ENCODE measurements at regions not wholly inside any gene's neighbourhood (a gene's known extent, or its start where the extent isn't known, plus 50 kb on each side); places are given as distances from the start of the nearest gene placed in this dataset.
"Not testable (repeated sequence)": the region's sequence is repeated elsewhere in the genome, so short reads cannot be mapped to it uniquely, and the experiment has no call there.

DNA sequence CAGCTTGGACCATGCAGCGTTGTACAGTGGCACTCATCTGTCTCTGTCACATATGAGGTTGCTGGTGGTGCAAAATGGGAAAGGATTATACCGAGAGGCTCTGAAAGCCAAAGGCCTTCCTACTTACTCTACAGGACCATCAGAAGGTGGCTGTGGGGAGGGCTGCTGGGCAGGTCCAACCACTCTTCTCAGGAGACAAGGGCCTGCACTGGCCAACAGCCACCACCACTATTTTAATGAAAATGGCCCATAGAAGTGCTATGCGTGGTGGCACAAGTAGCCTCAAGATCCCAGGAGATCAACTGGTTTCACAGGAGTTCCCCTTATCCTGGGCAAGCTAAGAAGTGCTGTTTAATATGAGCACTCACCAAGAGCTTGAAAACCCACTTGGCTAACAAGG lies 52.3 kb downstream of the MRPL57 start:
- DNase-seq, result no peak

DNA sequence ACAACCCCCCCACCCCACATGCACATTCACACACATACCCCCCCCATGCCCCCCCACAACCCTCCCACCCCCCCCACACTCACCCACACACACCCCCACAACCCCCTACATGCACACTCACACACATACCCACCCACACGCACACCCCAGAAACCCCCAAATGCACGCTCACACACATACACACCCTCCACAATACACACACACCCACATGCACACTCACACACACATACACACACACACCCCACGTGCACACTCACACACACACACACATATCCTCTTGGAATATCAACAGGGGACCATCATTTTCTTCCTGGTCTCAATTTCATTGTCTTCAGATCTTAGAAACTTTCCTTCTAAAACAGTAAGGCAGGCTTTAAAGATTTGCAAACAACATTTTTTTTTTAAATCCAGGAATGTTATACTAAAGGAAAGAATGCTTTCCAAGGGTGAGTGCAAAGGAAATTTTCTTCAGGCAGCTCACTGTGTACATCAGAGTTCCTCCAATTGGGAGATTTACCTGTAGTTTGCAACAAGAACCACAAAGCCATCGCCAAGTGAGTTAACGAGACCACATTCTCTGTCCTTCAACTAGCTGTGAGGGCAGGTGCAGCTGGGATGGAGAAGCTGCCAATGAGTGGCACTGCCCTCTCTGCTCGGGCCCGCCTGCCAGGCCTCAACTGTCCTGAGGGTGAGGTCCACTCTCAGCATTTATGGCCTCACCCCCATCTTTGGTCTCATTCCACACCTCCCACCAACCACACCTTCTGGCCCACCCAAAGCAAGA lies 53.0 kb downstream of the MRPL57 start:
- DNase-seq, result no peak

DNA sequence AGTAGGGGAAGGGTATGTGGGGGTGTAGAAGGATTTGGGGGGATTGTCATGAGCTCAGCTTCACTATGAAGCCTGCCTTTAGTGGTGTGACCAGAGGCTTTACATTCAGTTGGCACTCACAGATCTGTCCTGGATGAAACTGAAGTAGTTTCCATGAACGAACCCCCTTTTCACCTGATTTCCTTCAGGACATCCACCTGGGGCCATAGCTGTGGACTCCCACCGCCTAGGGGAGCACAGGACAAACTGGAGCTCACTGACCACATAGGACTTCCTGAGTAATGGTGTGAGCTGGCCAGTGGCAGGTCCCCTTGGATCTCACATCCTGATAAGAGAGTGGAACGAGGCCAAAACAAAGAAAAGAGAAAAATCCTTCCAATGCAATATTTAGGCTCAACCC lies 54.1 kb downstream of the MRPL57 start:
- no peak for DNase-seq

DNA sequence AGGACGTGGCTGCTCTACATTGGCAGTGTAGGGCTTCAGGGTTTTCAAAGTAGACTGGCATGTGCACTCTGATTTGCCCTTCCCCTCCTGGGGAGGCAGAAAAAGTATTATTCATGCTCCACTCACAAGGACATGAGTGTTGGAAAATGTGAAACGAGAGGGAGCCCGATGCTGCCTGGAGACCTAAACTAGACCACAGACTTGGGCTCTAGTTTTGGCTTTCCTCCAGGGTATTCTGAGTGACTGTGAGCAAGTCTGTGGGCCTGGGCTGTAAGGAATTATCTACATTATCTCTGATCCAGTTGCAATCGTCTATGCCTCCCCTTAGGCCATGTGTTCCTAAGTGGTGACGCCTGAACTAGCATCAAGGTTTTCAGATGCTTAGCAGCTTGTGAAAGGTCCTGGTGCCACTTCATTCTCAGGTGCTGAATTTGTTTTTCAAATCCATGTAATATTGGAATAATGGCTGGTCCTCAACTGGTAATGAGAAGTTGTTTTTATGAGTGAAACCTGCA lies 55.0 kb downstream of the MRPL57 start:
- no peak for DNase-seq

DNA sequence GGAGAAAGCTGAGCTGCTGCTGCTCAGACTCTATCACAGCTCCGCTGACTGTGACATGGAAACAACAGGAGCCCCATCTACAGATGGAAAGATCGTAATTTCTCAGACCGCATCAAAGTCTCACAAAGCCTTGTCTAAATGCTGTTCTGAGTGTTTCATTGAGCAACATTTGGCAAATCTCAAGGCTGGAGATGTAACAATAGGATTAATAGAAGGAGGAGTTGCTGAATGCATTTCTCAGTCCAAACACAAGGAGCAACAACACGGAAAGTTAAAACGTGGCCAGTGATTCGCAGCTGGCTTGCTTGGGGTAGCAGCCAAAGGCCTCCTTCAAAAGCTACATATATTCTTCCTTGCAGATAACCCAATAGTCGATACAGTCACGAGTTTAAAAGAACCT lies 55.7 kb downstream of the MRPL57 start:
- DNase-seq, result no peak

DNA sequence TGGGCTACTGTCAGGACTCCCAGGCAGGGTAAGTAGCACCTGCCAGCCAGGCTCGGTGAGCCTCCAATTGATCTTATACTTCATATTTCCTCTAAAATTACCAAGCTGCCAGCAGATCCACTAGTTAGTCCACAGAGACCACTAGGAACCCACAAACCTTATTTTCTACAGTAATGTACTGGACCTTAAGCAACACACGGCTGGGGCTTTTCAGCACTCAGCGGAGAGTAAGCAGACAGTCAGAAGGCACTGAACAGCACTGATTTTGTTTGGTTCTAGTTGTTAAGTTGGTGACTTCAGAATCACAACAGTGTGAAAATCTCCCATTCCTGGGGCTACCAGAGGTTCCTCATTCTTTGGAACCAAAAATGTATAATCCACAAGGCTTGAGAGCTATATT lies 56.1 kb downstream of the MRPL57 start:
- no peak for DNase-seq

DNA sequence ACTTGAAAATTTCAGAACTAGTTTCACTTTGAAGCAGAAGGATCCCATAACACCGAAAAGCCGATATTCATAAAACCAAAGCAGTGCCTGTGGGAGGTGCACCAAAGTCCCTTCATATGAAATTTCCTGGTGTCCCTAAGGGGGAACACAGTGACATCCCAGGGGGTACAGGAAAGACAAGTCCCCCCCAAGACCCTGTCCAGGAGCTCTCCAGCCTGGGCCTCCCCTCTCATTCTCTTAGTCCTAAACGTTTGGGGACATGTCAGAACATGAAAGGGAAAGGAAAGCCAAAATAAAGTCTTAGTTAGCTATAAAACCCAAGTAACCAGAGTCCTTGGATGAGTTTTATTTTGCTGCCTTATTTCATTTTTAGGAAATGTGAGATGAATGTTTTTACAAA lies 56.6 kb downstream of the MRPL57 start:
- DNase-seq, result no peak

DNA sequence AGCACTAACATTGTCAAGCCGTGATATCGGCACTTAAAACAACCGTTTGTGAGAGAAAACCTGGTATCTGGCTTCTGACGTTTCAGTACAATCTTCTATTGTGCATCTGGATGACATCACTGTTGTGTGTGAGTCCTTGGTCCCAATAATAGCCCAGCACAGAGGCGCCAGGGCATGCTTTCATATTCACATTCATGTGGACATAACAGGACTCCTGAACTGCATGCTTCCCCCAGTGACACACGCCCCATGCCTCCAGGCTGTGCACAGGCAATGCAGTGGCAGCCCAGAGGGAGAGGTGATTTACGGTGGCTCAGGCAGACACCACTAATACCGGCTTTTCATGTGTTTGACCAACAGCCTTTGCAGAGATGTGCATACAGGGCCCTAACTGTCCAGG lies 58.1 kb downstream of the MRPL57 start:
- DNase-seq, result no peak

DNA sequence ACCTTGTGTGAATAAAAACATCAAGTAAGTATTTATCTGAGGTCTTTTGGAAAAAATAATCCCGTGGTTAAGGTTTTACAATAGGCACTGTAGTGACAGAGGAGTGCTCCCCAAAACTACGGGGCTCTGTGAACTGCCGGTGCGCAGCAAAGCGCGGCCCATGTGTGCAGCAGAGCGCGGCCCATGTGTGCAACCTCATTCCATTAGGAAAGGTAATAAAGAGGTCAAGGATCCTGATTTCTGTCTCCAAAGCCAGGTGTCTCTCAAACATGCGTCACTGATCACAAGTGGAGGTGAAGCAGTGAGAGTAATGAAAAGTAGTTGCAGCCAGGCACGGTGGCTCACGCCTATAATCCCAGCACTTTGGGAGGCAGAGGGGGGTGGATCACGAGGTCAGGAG lies 58.7 kb downstream of the MRPL57 start:
- DNase-seq, result no peak

DNA sequence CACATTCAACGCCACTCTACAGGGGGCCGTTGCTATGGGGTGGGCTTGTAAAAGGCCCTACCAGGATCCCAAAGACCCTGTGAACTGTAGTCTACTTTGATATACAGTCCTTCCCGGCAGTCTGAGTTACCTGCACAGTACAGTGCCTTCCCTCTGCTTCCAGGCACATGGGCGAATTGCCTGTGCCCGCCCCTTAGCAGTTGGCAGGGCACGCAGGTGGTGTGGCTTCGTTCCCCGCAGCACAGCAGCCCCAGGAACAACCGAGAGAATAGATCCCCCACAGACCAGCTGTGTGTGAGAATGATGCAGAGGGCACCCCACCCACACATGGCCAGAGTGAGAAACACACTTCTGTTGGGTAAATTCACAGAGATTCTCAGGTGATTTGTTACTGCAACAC lies 60.6 kb downstream of the MRPL57 start:
- no peak for DNase-seq

DNA sequence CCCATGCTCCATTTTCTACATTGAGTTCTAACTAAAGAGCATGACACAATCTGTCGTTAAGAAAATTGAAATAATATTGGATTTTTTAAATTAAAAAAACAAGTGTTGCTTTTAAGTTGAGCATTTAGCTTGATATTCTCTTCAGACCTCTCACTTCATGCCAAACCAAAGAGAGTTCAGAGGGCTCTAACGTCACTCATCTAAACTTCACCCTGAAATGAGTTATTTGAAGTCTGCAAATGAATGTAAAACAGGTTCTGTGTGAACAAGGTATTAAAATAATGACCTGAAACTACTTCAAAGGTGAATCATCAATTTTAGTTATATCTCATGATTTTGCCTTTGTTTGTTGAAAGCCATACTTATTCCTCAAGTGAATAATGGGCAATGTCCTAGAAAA lies 61.8 kb downstream of the MRPL57 start:
- DNase-seq, result no peak

DNA sequence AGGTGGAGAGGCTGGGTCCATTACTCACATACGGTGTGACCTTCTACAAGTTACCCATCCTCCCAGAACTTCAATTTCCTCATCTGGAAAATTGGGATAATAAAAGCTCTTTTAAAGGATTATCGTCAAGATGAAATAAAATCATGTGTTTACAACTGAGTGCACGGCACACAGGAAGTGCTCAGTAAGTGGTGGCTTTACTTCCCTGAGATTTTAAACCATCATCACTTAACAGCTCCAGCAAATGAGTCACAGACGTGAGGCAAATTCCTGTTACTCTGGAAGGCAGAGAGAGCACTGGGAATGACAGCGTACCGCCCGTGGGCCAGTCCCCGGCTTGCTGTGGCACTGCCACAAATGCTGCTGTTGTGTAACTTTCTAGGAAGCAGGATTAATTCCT lies 64.1 kb downstream of the MRPL57 start:
- DNase-seq, result peak; percentile 66 to 70 (median 66)

DNA sequence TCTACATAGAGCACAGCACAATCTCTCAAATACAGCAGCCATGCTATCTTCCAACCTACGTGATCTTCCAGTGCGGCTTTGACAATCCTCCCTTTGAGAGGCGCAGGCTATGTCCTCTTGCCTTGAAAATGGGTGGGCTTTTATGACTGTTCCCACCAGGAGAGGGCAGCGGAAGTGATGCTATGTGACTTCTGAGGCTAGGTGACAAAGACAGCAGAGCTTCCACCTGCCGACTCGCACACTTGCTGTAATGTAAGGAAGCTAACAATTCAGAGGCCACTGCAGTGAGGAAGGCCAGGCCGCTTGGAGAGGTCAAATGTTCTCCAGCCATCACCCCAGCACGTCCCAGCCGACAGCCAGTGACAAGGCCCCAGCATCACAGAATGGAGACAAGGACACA lies 65.8 kb downstream of the MRPL57 start:
- no peak for DNase-seq

DNA sequence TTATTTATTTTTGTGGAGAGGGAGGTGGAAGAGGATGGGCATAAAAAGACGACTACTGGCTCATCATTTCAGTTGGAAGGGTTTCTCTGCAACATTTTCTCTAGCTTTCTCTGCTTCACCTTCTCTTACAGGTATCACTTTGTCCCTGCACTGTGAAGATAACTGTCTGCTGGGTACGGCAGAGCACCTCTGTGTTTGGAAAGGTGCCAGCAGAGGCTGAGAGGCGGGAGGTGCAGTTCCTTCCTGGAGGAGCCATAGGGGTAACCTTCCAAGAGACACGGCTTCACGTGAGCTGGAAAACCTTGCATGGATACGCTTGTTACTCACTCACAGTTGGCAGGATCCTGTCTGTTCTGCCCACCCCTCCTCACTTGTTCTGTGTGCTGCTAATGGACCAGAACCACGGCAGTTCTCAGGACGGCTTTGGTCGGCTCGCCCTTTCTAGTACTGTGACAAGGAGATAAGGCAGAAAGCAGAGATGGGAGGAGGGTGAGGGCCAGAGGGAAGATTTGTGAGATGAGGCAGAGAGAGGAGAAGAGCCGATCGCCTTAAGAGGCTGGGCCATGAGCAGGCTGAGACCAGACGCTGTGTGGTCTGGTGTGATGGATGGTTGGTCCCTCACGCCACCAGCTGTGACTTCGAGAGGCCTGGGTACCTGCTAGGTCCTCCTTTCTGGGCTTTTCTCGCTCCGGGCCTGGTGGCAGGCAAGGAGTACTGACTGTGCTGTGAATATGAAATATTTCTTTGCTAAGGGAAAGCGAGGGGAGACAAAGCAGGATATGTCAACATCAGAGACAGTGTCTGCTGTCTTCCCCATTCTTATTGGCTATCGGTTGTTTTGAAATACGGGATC lies 66.8 kb downstream of the MRPL57 start:
- DNase-seq, result no peak

DNA sequence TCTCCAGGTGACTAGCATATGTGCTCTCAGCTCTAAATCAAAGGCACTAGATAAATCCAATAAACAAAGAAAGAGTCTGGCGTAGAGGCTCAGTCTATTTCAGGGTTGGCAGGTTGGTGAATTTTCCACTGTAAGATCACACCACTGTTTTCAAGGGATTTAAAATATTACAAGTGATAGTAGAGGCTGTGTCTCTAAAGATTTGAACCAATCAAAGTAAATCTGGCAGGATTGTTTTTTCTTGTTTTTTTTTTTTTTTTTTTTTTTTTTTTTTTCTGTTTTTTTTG lies 67.4 kb downstream of the MRPL57 start:
- DNase-seq, result not testable (repeated sequence)

DNA sequence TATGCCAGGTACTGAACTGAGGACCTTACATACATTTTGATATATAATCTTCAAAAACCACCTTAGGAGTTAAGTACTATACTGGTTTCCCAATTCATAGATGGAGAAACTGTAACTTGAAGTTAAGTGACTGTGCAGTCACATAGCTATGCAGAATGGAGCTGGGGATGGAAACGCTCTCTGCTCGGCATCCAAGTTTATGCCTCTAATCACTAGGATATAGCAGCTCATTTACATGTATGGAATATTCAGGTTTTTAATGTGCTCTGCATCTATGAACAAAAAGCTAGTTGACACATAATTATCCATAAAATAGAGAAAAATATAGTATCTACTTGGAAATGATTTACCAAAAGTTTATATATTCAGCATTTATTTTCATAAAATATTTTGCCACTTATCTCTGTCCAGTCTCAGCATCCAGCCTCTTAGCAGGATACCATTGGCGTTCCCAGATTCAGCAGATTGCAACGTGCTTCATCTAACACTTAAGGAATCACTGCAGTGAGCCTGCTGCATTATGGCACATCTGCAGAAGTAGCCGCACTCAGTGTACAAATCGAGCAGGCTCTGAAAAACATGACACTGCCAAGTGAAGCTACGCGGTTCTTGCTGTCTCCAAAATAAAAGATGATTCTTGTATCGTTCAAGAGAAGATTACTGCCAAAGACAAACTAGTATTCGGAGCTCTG lies 70.4 kb downstream of the MRPL57 start:
- DNase-seq, result no peak

DNA sequence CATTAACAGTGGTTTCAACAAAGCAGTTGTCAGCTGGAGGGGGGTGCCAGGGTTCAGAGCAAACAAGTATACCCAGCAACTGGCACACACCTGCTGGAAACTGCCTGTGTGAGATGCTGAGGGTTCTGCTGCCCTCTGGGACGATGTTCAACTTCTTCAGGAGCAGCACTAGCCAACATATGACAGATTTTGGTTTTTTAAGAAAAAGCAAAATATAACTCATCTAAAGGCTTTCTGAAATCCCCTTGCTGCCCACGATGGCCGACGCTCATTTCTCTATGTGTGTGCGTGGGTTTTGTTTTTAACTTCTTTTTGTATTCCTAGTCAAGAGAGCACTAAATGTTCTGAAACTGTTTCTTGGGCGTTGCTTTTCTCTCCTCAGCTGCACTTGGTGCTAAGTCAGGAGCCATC lies 79.9 kb downstream of the MRPL57 start:
- no peak for DNase-seq

DNA sequence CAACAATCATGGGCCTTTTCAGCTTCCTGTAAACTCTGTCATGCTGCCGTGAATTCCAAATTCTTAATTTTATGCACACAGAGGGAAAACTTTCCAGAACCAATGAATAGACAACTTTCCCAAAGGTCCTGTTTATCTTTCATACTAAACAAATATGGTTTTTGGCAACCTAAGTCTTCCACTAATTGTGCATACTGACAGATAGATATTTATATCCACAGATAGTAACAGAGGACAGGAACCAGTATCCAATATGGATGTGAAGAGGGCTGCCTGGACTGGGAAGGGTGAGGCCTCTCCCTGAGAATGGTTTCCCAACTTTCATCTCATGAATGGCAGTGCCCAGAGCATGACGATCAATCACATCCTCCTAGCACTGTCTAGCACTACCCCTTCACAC lies 80.4 kb downstream of the MRPL57 start:
- no peak for DNase-seq

DNA sequence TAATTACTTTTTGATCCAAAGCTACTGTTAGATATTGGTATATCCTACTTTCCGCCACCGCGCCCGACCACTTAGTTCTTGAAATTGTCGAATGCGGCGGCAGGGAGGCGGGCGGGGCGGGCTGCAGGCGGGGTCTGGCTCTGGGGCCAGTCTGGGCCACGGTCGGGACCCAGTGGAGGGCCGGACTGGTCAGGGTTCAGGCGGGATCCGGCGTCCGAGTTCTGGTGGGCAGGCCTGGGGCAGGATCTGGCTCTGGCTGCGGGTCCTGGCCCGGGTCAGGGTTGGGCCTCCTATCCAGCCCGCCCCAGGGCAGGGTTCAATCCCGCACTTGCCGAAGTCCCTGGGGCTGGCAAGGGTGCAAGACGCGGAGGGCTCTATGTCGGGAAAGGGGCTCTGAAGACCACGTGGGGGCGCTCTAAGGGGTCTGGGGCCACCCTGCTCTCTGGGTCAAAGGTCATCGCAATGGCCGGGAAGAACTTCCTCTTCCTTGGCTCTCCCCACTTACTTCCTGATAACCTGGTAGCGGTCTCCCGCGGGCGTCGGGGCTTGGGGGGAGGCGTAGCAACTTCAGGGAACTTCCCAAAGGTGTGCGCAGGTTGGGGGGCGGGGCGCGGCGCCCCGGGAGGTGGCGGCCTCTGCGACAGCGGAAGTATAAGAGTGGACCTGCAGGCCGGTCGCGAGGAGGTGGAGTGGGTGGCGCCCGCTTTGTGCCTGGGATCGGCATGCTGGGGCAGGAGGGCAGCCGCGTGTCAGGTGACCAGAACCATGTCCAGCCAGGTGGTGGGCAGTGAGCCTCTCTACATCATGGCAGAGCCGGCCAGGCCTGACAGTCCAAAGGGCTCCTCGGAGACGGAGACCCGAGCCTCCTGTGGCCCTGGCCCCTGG lies 83.4 kb downstream of the MRPL57 start:
- no peak for DNase-seq

DNA sequence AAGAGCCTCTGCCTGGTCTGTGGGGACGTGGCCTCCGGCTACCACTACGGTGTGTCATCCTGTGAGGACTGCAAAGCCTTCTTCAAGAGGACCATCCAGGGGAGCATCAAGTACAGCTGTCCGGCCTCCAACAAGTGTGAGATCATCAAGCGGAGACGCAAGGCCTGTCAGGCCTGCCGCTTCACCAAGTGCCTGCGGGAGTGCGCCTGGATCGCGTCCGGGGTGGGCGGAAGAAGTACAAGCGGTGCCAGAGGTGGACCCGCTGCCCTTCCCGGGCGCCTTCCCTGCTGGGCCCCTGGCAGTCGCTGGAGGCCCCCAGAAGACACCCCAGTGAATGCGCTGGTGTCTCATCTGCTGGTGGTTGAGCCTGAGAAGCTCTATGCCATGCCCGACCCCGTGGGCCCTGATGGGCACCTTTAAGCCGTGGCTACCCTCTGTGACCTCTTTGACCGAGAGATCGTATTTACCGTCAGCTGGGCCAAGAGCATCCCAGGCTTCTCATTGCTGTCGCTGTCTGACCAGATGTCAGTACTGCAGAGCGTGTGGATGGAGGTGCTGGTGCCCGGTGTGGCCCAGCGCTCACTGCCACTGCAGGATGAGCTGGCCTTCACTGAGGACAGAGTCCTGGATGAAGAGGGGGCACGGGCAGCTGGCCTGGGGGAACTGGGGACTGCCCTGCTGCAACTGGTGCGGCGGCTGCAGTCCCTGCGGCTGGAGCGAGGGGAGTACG lies 84.3 kb downstream of the MRPL57 start:
- not testable (repeated sequence) for DNase-seq

DNA sequence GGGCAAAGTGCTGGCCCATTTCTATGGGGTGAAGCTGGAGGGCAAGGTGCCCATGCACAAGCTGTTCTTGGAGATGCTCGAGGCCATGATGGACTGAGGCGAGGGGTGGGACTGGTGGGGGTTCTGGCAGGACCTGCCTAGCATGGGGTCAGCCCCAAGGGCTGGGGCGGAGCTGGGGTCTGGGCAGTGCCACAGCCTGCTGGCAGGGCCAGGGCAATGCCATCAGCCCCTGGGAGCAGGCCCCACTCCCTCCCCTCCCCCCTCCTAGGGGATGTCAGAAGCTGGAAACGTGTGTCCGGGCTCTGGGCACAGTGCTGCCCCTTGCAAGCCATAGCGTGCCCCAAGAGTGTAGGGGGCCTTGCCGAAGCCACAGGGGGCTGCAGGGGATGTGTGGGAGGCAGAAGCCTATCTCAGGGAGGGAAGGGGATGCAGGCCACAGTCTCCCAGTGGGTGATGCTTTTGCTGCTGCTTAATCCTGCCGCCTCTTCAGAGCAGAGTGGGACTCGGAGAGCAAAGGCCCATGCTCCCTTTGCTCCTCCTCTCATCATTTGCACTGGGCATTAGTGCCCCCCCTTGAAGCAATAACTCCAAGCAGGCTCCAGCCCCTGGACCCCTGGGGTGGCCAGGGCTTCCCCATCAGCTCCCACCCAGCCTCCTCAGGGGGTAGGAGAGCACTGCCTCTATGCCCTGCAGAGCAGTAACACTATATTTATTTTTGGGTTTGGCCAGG lies 85.2 kb downstream of the MRPL57 start:
- not testable (repeated sequence) for DNase-seq
